HepG2 (cell line): ENCODE measurements at regions not wholly inside any gene's neighbourhood (a gene's known extent, or its start where the extent isn't known, plus 50 kb on each side); places are given as distances from the start of the nearest gene placed in this dataset.

Experiments
- RNF2 ChIP-seq: fragments of 450-650 bp; conservative IDR thresholded peaks from 2 replicates; pipeline ENCODE4 v1.6.1; 2016; ENCODE audit warnings: low read depth
- SALL2 ChIP-seq: sonication (generic); formaldehyde crosslinking; IDR thresholded peaks from 2 replicates; pipeline ENCODE4 v1.8.1; 2023; ENCODE audit warnings: mild to moderate bottlenecking, missing genetic modification reagents, inconsistent platforms
- SMAD3 ChIP-seq: sonication (generic); formaldehyde crosslinking; IDR thresholded peaks from 2 replicates; pipeline ENCODE4 v1.4.0; 2020; ENCODE audit warnings: missing genetic modification reagents
- SRF ChIP-seq: IDR thresholded peaks from 2 replicates; pipeline ENCODE4 v1.6.1; 2011; ENCODE audit warnings: mild to moderate bottlenecking, low read depth, low read length, moderate library complexity
- TBX2 ChIP-seq: sonication (generic); formaldehyde crosslinking; IDR thresholded peaks from 2 replicates; pipeline ENCODE4 v1.5.0; 2020; ENCODE audit warnings: missing genetic modification reagents, mild to moderate bottlenecking, borderline replicate concordance
- ZNF382 ChIP-seq: sonication (generic); formaldehyde crosslinking; IDR thresholded peaks from 2 replicates; pipeline ENCODE4 v1.5.0; 2020; ENCODE audit warnings: missing genetic modification reagents, mild to moderate bottlenecking, borderline replicate concordance
- TF ChIP-seq, protein P1 (sequence below), 2 experiments: IDR thresholded peaks; 2 replicates each; pipeline ENCODE4 v1.6.1; 2011 to 2012; ENCODE audit warnings: low read length in 2 of 2, borderline replicate concordance in 1 of 2, low read depth in 1 of 2, mild to moderate bottlenecking in 1 of 2, moderate library complexity in 1 of 2
- TF ChIP-seq, protein P2 (sequence below): sonication (generic); formaldehyde crosslinking; IDR thresholded peaks from 2 replicates; pipeline ENCODE4 v1.4.0; 2020; ENCODE audit warnings: low read depth, mild to moderate bottlenecking, missing genetic modification reagents
- TF ChIP-seq, protein P3 (sequence below): IDR thresholded peaks from 2 replicates; pipeline ENCODE4 v1.6.1; 2016; ENCODE audit warnings: missing genetic modification reagents, missing compliant biosample characterization
- TF ChIP-seq, protein P4 (sequence below): sonication (generic); formaldehyde crosslinking; IDR thresholded peaks from 2 replicates; pipeline ENCODE4 v1.4.0; 2020; ENCODE audit warnings: low read depth, missing genetic modification reagents
- TF ChIP-seq, protein P5 (sequence below), 2 experiments: sonication (generic) in 1 of 2; formaldehyde crosslinking in 1 of 2; IDR thresholded peaks; 2 replicates each; pipeline versions ENCODE4 v1.4.0 to v1.6.1; 2018 to 2020; ENCODE audit warnings: missing genetic modification reagents in 2 of 2, borderline replicate concordance in 1 of 2, low read depth in 1 of 2, mild to moderate bottlenecking in 1 of 2, missing biosample characterization in 1 of 2
- TF ChIP-seq, protein P6 (sequence below): sonication (generic); formaldehyde crosslinking; IDR thresholded peaks from 2 replicates; pipeline ENCODE4 v1.4.0; 2020; ENCODE audit warnings: missing genetic modification reagents

DNA sequence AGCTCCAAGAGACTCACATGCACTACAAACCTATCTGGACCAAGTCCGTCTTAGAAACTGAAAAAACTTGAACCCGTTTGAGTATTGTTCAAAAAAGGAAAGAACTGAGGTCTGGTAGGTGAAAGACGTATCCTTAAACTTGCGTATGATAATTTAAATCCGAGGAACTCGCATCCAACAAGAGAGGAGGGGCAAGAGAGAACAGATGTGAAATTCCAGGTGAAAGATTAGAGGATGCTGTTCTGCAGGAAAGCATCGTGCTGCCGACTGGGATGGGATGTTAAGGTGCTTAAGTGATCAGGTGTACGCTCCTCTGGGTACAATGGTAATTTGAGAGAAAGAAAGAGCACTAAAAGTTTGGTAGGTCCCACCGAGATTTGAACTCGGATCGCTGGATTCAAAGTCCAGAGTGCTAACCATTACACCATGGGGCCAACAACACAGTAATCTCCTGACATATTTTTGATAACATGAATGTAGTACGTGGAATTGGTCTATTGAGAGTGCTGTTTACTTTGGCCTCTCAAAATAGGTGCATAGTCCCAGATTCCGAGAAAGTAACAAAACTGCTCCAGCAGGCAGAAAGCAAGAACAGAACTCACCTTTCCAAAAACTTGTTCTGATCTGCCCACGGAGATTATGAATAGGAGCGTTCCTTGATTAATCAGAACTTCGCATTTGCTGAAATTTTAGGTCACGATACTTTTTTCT lies 53.5 kb upstream of the BTN3A2 start (continued):
- TF ChIP-seq, protein P1, sequence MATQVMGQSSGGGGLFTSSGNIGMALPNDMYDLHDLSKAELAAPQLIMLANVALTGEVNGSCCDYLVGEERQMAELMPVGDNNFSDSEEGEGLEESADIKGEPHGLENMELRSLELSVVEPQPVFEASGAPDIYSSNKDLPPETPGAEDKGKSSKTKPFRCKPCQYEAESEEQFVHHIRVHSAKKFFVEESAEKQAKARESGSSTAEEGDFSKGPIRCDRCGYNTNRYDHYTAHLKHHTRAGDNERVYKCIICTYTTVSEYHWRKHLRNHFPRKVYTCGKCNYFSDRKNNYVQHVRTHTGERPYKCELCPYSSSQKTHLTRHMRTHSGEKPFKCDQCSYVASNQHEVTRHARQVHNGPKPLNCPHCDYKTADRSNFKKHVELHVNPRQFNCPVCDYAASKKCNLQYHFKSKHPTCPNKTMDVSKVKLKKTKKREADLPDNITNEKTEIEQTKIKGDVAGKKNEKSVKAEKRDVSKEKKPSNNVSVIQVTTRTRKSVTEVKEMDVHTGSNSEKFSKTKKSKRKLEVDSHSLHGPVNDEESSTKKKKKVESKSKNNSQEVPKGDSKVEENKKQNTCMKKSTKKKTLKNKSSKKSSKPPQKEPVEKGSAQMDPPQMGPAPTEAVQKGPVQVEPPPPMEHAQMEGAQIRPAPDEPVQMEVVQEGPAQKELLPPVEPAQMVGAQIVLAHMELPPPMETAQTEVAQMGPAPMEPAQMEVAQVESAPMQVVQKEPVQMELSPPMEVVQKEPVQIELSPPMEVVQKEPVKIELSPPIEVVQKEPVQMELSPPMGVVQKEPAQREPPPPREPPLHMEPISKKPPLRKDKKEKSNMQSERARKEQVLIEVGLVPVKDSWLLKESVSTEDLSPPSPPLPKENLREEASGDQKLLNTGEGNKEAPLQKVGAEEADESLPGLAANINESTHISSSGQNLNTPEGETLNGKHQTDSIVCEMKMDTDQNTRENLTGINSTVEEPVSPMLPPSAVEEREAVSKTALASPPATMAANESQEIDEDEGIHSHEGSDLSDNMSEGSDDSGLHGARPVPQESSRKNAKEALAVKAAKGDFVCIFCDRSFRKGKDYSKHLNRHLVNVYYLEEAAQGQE (IDR thresholded peaks at IDR 0.05; ENCODE audit: borderline replicate concordance in 1 of 2, low read depth in 1 of 2, low read length in 2 of 2), result no peak
- TF ChIP-seq RNF2 (no peak), TBX2 (CRISPR knock-in tag) (0 out of 2 replicates have a peak, but pooled peaks have one; percentile 16), ZNF382 (CRISPR knock-in tag) (no peak), SALL2 (CRISPR knock-in tag) (peak; percentile 75; the same call in 1 of the 2 replicates), SMAD3 (CRISPR knock-in tag) (no peak; the same call in 1 of the 2 replicates), SRF (no peak)
- TF ChIP-seq, protein P2, sequence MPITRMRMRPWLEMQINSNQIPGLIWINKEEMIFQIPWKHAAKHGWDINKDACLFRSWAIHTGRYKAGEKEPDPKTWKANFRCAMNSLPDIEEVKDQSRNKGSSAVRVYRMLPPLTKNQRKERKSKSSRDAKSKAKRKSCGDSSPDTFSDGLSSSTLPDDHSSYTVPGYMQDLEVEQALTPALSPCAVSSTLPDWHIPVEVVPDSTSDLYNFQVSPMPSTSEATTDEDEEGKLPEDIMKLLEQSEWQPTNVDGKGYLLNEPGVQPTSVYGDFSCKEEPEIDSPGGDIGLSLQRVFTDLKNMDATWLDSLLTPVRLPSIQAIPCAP (CRISPR knock-in tag), result no peak
- TF ChIP-seq, protein P3, sequence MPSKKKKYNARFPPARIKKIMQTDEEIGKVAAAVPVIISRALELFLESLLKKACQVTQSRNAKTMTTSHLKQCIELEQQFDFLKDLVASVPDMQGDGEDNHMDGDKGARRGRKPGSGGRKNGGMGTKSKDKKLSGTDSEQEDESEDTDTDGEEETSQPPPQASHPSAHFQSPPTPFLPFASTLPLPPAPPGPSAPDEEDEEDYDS (CRISPR knock-in tag), result peak; percentile 59; the same call in 1 of the 2 replicates
- TF ChIP-seq, protein P4, sequence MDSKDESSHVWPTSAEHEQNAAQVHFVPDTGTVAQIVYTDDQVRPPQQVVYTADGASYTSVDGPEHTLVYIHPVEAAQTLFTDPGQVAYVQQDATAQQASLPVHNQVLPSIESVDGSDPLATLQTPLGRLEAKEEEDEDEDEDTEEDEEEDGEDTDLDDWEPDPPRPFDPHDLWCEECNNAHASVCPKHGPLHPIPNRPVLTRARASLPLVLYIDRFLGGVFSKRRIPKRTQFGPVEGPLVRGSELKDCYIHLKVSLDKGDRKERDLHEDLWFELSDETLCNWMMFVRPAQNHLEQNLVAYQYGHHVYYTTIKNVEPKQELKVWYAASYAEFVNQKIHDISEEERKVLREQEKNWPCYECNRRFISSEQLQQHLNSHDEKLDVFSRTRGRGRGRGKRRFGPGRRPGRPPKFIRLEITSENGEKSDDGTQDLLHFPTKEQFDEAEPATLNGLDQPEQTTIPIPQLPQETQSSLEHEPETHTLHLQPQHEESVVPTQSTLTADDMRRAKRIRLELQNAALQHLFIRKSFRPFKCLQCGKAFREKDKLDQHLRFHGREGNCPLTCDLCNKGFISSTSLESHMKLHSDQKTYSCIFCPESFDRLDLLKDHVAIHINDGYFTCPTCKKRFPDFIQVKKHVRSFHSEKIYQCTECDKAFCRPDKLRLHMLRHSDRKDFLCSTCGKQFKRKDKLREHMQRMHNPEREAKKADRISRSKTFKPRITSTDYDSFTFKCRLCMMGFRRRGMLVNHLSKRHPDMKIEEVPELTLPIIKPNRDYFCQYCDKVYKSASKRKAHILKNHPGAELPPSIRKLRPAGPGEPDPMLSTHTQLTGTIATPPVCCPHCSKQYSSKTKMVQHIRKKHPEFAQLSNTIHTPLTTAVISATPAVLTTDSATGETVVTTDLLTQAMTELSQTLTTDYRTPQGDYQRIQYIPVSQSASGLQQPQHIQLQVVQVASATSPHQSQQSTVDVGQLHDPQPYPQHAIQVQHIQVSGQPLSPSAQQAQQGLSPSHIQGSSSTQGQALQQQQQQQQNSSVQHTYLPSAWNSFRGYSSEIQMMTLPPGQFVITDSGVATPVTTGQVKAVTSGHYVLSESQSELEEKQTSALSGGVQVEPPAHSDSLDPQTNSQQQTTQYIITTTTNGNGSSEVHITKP (CRISPR knock-in tag), result peak; percentile 57; the same call in 1 of the 2 replicates
- TF ChIP-seq, protein P5, sequence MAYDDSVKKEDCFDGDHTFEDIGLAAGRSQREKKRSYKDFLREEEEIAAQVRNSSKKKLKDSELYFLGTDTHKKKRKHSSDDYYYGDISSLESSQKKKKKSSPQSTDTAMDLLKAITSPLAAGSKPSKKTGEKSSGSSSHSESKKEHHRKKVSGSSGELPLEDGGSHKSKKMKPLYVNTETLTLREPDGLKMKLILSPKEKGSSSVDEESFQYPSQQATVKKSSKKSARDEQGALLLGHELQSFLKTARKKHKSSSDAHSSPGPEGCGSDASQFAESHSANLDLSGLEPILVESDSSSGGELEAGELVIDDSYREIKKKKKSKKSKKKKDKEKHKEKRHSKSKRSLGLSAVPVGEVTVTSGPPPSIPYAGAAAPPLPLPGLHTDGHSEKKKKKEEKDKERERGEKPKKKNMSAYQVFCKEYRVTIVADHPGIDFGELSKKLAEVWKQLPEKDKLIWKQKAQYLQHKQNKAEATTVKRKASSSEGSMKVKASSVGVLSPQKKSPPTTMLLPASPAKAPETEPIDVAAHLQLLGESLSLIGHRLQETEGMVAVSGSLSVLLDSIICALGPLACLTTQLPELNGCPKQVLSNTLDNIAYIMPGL (CRISPR knock-in tag; IDR thresholded peaks at IDR 0.05; ENCODE audit: borderline replicate concordance in 1 of 2, low read depth in 1 of 2), result peak; percentile 68 to 98
- TF ChIP-seq, protein P6, sequence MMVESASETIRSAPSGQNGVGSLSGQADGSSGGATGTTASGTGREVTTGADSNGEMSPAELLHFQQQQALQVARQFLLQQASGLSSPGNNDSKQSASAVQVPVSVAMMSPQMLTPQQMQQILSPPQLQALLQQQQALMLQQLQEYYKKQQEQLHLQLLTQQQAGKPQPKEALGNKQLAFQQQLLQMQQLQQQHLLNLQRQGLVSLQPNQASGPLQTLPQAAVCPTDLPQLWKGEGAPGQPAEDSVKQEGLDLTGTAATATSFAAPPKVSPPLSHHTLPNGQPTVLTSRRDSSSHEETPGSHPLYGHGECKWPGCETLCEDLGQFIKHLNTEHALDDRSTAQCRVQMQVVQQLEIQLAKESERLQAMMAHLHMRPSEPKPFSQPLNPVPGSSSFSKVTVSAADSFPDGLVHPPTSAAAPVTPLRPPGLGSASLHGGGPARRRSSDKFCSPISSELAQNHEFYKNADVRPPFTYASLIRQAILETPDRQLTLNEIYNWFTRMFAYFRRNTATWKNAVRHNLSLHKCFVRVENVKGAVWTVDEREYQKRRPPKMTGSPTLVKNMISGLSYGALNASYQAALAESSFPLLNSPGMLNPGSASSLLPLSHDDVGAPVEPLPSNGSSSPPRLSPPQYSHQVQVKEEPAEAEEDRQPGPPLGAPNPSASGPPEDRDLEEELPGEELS (CRISPR knock-in tag), result peak; percentile 42
